Mesenchymal stem cell (in vitro differentiated cells and primary cell): ENCODE measurements at regions not wholly inside any gene's neighbourhood (a gene's known extent, or its start where the extent isn't known, plus 50 kb on each side); places are given as distances from the start of the nearest gene placed in this dataset.
A peak's percentile ranks its signal among the peaks of the same experiment; 100 is the strongest.

Experiments
- DNase-seq: peaks from one replicate; pipeline ENCODE4 v3.0.0-alpha.2; 2013
- H2AFZ ChIP-seq: one replicate; pipeline ENCODE4 v1.6.1; 2013; ENCODE audit warnings: low read depth, mild to moderate bottlenecking, control low read depth, inconsistent platforms, low read length, moderate library complexity
- H2AK5ac ChIP-seq: 2 replicates; pipeline ENCODE4 v1.6.1; 2013; ENCODE audit warnings: low read length, moderate library complexity, mild to moderate bottlenecking, inconsistent platforms; ENCODE audit not compliant: severe bottlenecking
- H2BK120ac ChIP-seq: one replicate; pipeline ENCODE4 v1.6.1; 2013; ENCODE audit warnings: low read depth, mild to moderate bottlenecking, inconsistent platforms, low read length, moderate library complexity
- H2BK12ac ChIP-seq, 2 experiments: one replicate each; pipeline ENCODE4 v1.6.1; 2013; ENCODE audit warnings: inconsistent platforms in 2 of 2, low read length in 2 of 2, mild to moderate bottlenecking in 2 of 2, moderate library complexity in 2 of 2, control low read depth in 1 of 2
- H2BK15ac ChIP-seq: one replicate; pipeline ENCODE4 v1.6.1; 2013; ENCODE audit warnings: mild to moderate bottlenecking, low read depth, inconsistent platforms; ENCODE audit not compliant: poor library complexity, severe bottlenecking
- H2BK5ac ChIP-seq: 2 replicates; pipeline ENCODE4 v1.6.1; 2013; ENCODE audit warnings: low read depth, mild to moderate bottlenecking, low read length, control low read depth, inconsistent platforms; ENCODE audit not compliant: poor library complexity, severe bottlenecking
- H3K14ac ChIP-seq, 2 experiments: one replicate each; pipeline ENCODE4 v1.6.1; 2013; ENCODE audit warnings: inconsistent platforms in 2 of 2, low read length in 2 of 2, control low read depth in 1 of 2, mild to moderate bottlenecking in 1 of 2, moderate library complexity in 1 of 2
- H3K18ac ChIP-seq, 2 experiments: one replicate each; pipeline ENCODE4 v1.6.1; 2013; ENCODE audit warnings: inconsistent platforms in 2 of 2, low read length in 2 of 2, control low read depth in 1 of 2, low read depth in 1 of 2, mild to moderate bottlenecking in 1 of 2
- H3K23ac ChIP-seq, 2 experiments: one replicate each; pipeline ENCODE4 v1.6.1; 2013; ENCODE audit warnings: inconsistent platforms in 2 of 2, low read length in 2 of 2, mild to moderate bottlenecking in 2 of 2, moderate library complexity in 2 of 2, control low read depth in 1 of 2
- H3K27ac ChIP-seq: 2 replicates; pipeline ENCODE4 v1.5.1; 2013; ENCODE audit warnings: mild to moderate bottlenecking, moderate library complexity, low read length, control low read depth, inconsistent platforms; ENCODE audit not compliant: poor library complexity, severe bottlenecking
- H3K27me3 ChIP-seq, 2 experiments: 2 replicates each; pipeline versions ENCODE4 v1.6.1 to v1.7.0; 2013; ENCODE audit warnings: low read length in 2 of 2, mild to moderate bottlenecking in 2 of 2, moderate library complexity in 2 of 2, control low read depth in 1 of 2, inconsistent platforms in 1 of 2; ENCODE audit not compliant: control insufficient read depth in 1 of 2, insufficient read depth in 1 of 2
- H3K36me3 ChIP-seq, 2 experiments: 2 replicates each; pipeline versions ENCODE4 v1.6.1 to v1.7.0; 2013; ENCODE audit warnings: low read length in 2 of 2, control low read depth in 1 of 2, inconsistent platforms in 1 of 2, low read depth in 1 of 2, mild to moderate bottlenecking in 1 of 2; ENCODE audit not compliant: insufficient read depth in 2 of 2, control insufficient read depth in 1 of 2
- H3K4ac ChIP-seq, 2 experiments: one replicate each; pipeline ENCODE4 v1.6.1; 2013; ENCODE audit warnings: inconsistent platforms in 2 of 2, low read length in 2 of 2, mild to moderate bottlenecking in 2 of 2, moderate library complexity in 2 of 2, control low read depth in 1 of 2, low read depth in 1 of 2
- H3K4me1 ChIP-seq: 2 replicates; pipeline ENCODE4 v1.6.1; 2013; ENCODE audit warnings: low read depth, low read length, control low read depth; ENCODE audit not compliant: control insufficient read depth, insufficient read depth
- H3K4me2 ChIP-seq: 2 replicates; pipeline ENCODE4 v1.6.1; 2013; ENCODE audit warnings: low read length, mild to moderate bottlenecking, inconsistent platforms; ENCODE audit not compliant: poor library complexity, severe bottlenecking
- H3K4me3 ChIP-seq, 2 experiments: 2 replicates each; pipeline versions ENCODE4 v1.5.1 to v1.7.0; 2013; ENCODE audit warnings: low read length in 2 of 2, mild to moderate bottlenecking in 2 of 2, control low read depth in 1 of 2, low read depth in 1 of 2; ENCODE audit not compliant: insufficient read depth in 1 of 2
- H3K79me1 ChIP-seq: replicated peaks from 2 replicates; pipeline ENCODE4 v1.6.1; 2013; ENCODE audit warnings: mild to moderate bottlenecking, control low read depth, low read length, inconsistent platforms; ENCODE audit not compliant: poor library complexity, severe bottlenecking
- H3K9ac ChIP-seq: 2 replicates; pipeline ENCODE4 v1.7.0; 2013; ENCODE audit warnings: mild to moderate bottlenecking, low read length, moderate library complexity
- H3K9me3 ChIP-seq: 2 replicates; pipeline ENCODE4 v1.7.0; 2013; ENCODE audit warnings: mild to moderate bottlenecking, low read length; ENCODE audit not compliant: control insufficient read depth
- H4K8ac ChIP-seq: one replicate; pipeline ENCODE4 v1.6.1; 2013; ENCODE audit warnings: inconsistent platforms, mild to moderate bottlenecking, low read length, moderate library complexity
- H4K91ac ChIP-seq: one replicate; pipeline ENCODE4 v1.6.1; 2013; ENCODE audit warnings: mild to moderate bottlenecking, low read length, inconsistent platforms
- WGBS: methylation state at CpG from one replicate; pipeline ENCODE4 v1.1.7; 2013; ENCODE audit warnings: mixed read lengths; 5-methylcytosine and 5-hydroxymethylcytosine counted together

GRCh38 chr11:11178671-11179638 lies 174.1 kb downstream of the CSNK2A3 start:
- Histone ChIP-seq H3K27me3 (peaks cover 7 to 24% of the 10 kb centered on the region in 2 experiments), H3K27ac (peak overlapping the region; percentile 73), H2AFZ (no peak overlapping the region), H3K4me2 (no peak overlapping the region), H2AK5ac (no peak overlapping the region), H3K23ac (no peak overlapping the region), H3K36me3 (no peaks in the 10 kb centered on the region), H3K9me3 (no peaks in the 10 kb centered on the region), H3K4me1 (peaks cover 3% of the 10 kb centered on the region), H2BK15ac (no peak overlapping the region), H2BK120ac (no peak overlapping the region), H3K18ac (no peak overlapping the region), H2BK12ac (no peak overlapping the region), H2BK5ac (no peak overlapping the region), H4K8ac (no peak overlapping the region), H3K79me1 (no peaks in the 10 kb centered on the region), H3K4ac (no peak overlapping the region), H4K91ac (no peak overlapping the region), H3K14ac (no peak overlapping the region), H3K9ac (peak overlapping the region; percentile 26), H3K4me3 (no peak overlapping the region)
- DNase-seq = peak; percentile 82
- WGBS = 86% methylated on average over 2 of the region's 3 CpGs

- H4K8ac ChIP-seq = no peak overlapping the region
- H2BK12ac ChIP-seq = no peak overlapping the region
- no peak overlapping the region for H3K4me3 ChIP-seq
- DNase-seq = no peak
- H3K9me3 ChIP-seq = no peaks in the 10 kb centered on the region
- H3K27me3 ChIP-seq = peaks cover 12 to 28% of the 10 kb centered on the region in 2 experiments
- H3K9ac ChIP-seq = no peak overlapping the region
- H2AFZ ChIP-seq = peak overlapping the region; percentile 19
- H3K79me1 ChIP-seq = no peaks in the 10 kb centered on the region
- 68% methylated on average over 3 of the region's 7 CpGs for WGBS
- no peak overlapping the region for H2AK5ac ChIP-seq
- H2BK5ac ChIP-seq = no peak overlapping the region
- no peak overlapping the region for H2BK15ac ChIP-seq
- H2BK120ac ChIP-seq = no peak overlapping the region
- H3K18ac ChIP-seq = no peak overlapping the region
- H3K23ac ChIP-seq = no peak overlapping the region
- no peak overlapping the region for H3K4ac ChIP-seq
- peak overlapping the region in 1 of 2 experiments; percentile 49 for H3K14ac ChIP-seq
- H3K4me1 ChIP-seq = peaks cover 3% of the 10 kb centered on the region
- H3K27ac ChIP-seq = no peak overlapping the region
- H4K91ac ChIP-seq = no peak overlapping the region
- H3K4me2 ChIP-seq = no peak overlapping the region
- no peaks in the 10 kb centered on the region for H3K36me3 ChIP-seq
These were observed 175.8 kb downstream of the CSNK2A3 start for GRCh38 chr11:11177156-11177808.

DNA sequence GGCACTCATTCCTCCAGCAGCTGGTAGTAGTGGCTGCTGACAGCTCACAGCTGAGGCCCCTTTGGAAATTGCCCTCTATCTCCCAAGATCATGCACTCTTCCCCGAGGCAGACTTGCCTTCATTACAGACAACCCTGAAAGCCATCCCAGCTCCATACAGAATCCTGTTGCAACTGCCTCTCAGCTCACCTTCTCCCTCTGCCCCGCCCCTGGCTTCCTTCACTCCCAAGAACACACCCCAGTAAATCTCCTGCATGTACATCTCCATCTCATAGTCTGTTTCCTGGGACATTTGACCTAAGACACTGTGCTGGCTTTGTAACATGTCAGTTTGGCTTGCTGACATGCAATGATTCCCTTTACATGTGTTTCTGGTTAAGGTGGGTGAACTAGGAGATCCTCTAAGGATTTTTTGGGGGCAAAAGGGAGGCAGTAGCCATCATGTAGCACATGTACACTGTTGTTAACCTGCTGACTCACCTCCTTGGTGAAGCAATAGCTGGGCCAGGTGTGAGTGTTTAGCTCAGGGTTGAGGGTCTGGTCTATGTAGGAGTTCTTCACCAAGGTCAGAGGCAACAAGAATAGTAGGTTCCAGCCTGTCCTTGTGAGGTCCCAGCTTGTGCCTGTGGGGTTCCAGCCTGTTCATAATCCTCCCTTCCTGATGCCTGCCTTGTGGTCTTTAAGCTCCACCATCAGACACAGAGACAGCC lies 179.6 kb downstream of the CSNK2A3 start:
- H2AK5ac ChIP-seq = no peak overlapping the region
- H3K79me1 ChIP-seq = no peaks in the 10 kb centered on the region
- peaks cover 12 to 35% of the 10 kb centered on the region in 2 experiments for H3K27me3 ChIP-seq
- DNase-seq = no peak
- H3K23ac ChIP-seq = no peak overlapping the region
- H3K27ac ChIP-seq = no peak overlapping the region
- H3K4me2 ChIP-seq = no peak overlapping the region
- no peak overlapping the region for H4K8ac ChIP-seq
- H2BK5ac ChIP-seq = no peak overlapping the region
- 67% methylated on average over 2 of the region's 2 CpGs for WGBS
- H3K9ac ChIP-seq = no peak overlapping the region
- H3K9me3 ChIP-seq = no peaks in the 10 kb centered on the region
- H3K4me3 ChIP-seq = no peak overlapping the region
- peak overlapping the region in 1 of 2 experiments; percentile 36 for H3K14ac ChIP-seq
- H4K91ac ChIP-seq = no peak overlapping the region
- H3K36me3 ChIP-seq = no peaks in the 10 kb centered on the region
- H3K4ac ChIP-seq = no peak overlapping the region
- no peak overlapping the region for H2BK15ac ChIP-seq
- H2BK120ac ChIP-seq = no peak overlapping the region
- H2AFZ ChIP-seq = no peak overlapping the region
- H3K18ac ChIP-seq = no peak overlapping the region
- H2BK12ac ChIP-seq = no peak overlapping the region
- no peaks in the 10 kb centered on the region for H3K4me1 ChIP-seq

GRCh38 chr11:11171854-11172253 lies 181.2 kb downstream of the CSNK2A3 start:
- Histone ChIP-seq H3K18ac (no peak overlapping the region), H4K8ac (no peak overlapping the region), H2BK5ac (no peak overlapping the region), H3K23ac (no peak overlapping the region), H2AFZ (no peak overlapping the region), H3K4me2 (no peak overlapping the region), H2BK15ac (no peak overlapping the region), H2AK5ac (no peak overlapping the region), H2BK120ac (no peak overlapping the region), H3K79me1 (no peaks in the 10 kb centered on the region), H3K14ac (no peak overlapping the region), H3K4me1 (no peaks in the 10 kb centered on the region), H3K36me3 (no peaks in the 10 kb centered on the region), H3K9ac (no peak overlapping the region), H3K4me3 (no peak overlapping the region), H3K4ac (no peak overlapping the region), H3K9me3 (no peaks in the 10 kb centered on the region), H4K91ac (no peak overlapping the region), H3K27me3 (peaks cover 12 to 35% of the 10 kb centered on the region in 2 experiments), H2BK12ac (no peak overlapping the region), H3K27ac (no peak overlapping the region)
- 46% methylated on average over 1 of the region's 1 CpG for WGBS
- DNase-seq = peak; percentile 68
